Omental fat pad (tissue), 3 donors: ENCODE measurements at regions not wholly inside any gene's neighbourhood (a gene's known extent, or its start where the extent isn't known, plus 50 kb on each side); places are given as distances from the start of the nearest gene placed in this dataset.

Experiments
- ATAC-seq: fragments of 150-250 bp; one replicate; pipeline ENCODE4 v1.9.1; 2016; ENCODE audit warnings: mild to moderate bottlenecking, moderate library complexity; ENCODE audit not compliant: low FRiP score
- DNase-seq: peaks from one replicate; pipeline ENCODE4 v3.0.0-alpha.2; 2019; ENCODE audit warnings: low spot score
- CTCF ChIP-seq, 3 donors: fragments of 450-650 bp; IDR thresholded peaks; one replicate each; pipeline ENCODE4 v1.5.1; 2016 to 2017; ENCODE audit warnings: antibody characterized with exemption in 3 of 3, mild to moderate bottlenecking in 3 of 3, moderate library complexity in 2 of 3

GRCh38 chr5:2271316-2271715 is 388.6 kb upstream of the IRX4 start:
- ATAC-seq (no peak), DNase-seq (no peak)
- no peak for TF ChIP-seq CTCF (IDR thresholded peaks at IDR 0.05)

GRCh38 chr5:2270467-2270866 is 387.7 kb upstream of the IRX4 start:
- ATAC-seq (no peak), DNase-seq (no peak)
- no peak for TF ChIP-seq CTCF (IDR thresholded peaks at IDR 0.05)

- no peak for ATAC-seq
- DNase-seq = no peak
- TF ChIP-seq CTCF (IDR thresholded peaks at IDR 0.05) = no peak
Measured at GRCh38 chr5:2269656-2270055, 386.9 kb upstream of the IRX4 start.

- TF ChIP-seq CTCF (IDR thresholded peaks at IDR 0.05) = no peak
- ATAC-seq (no peak), DNase-seq (no peak)
Measured at GRCh38 chr5:2267991-2268390, 385.3 kb upstream of the IRX4 start.

GRCh38 chr5:2266641-2267240 is 384.0 kb upstream of the IRX4 start:
- ATAC-seq (no peak), DNase-seq (no peak)
- no peak for TF ChIP-seq CTCF (IDR thresholded peaks at IDR 0.05)

- DNase-seq (no peak), ATAC-seq (no peak)
- no peak for TF ChIP-seq CTCF (IDR thresholded peaks at IDR 0.05)
Measured at GRCh38 chr5:2265341-2265740, 382.6 kb upstream of the IRX4 start.

GRCh38 chr5:2263763-2264162 is 381.0 kb upstream of the IRX4 start:
- no peak for TF ChIP-seq CTCF (IDR thresholded peaks at IDR 0.05)
- DNase-seq (no peak), ATAC-seq (no peak)
